Choroid plexus epithelial cell (primary cell): ENCODE measurements at regions not wholly inside any gene's neighbourhood (a gene's known extent, or its start where the extent isn't known, plus 50 kb on each side); places are given as distances from the start of the nearest gene placed in this dataset.
A peak's percentile ranks its signal among the peaks of the same experiment; 100 is the strongest.

Source experiments
- DNase-seq: peaks from one replicate; pipeline ENCODE4 v3.0.0-alpha.2; 2010; ENCODE audit warnings: low read depth
- H3K4me3 ChIP-seq: 2 replicates; pipeline ENCODE4 v1.5.1; 2011; ENCODE audit warnings: low read depth, mild to moderate bottlenecking, control low read depth, low read length, moderate library complexity
- TF ChIP-seq, protein P1 (sequence below): conservative IDR thresholded peaks from 2 replicates; pipeline ENCODE4 v1.5.1; 2011; ENCODE audit warnings: low read depth, mild to moderate bottlenecking, control low read depth, inconsistent platforms, low read length, moderate library complexity

DNA sequence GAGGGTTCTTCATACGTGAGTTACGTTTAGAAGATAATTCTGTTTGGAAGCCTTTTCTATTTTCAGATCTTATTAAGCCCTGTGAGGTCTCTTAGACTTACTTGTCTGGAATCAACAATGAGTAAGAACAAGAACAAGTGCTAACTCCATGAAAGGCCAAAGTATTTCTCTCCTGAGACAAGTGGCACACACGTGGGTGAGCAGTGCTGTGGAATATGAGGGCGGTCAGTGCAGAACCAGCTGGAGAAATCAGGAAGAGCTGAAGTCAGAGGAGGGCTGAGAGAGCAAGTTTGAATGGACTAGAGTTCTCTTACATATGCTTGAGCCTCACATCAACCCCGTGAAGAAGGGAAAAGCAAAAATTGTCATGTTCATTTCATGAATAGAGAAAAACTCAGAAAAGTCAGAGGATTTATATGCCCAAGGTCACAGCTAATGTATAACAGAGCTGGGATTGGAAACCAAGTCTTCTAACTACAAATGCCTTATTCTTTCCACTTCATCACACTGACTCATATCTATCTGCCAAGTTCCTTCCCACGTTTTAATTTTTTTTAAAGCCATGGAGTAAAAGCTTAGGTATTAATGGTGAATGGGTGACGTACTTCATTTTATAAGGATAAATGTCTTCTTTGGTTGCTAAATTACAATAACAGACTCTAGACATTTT lies 201.3 kb upstream of the DTNBP1 start:
- no peak overlapping the region for H3K4me3 ChIP-seq
- TF ChIP-seq, protein P1, sequence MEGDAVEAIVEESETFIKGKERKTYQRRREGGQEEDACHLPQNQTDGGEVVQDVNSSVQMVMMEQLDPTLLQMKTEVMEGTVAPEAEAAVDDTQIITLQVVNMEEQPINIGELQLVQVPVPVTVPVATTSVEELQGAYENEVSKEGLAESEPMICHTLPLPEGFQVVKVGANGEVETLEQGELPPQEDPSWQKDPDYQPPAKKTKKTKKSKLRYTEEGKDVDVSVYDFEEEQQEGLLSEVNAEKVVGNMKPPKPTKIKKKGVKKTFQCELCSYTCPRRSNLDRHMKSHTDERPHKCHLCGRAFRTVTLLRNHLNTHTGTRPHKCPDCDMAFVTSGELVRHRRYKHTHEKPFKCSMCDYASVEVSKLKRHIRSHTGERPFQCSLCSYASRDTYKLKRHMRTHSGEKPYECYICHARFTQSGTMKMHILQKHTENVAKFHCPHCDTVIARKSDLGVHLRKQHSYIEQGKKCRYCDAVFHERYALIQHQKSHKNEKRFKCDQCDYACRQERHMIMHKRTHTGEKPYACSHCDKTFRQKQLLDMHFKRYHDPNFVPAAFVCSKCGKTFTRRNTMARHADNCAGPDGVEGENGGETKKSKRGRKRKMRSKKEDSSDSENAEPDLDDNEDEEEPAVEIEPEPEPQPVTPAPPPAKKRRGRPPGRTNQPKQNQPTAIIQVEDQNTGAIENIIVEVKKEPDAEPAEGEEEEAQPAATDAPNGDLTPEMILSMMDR, result no peak
- DNase-seq, result no peak

DNA sequence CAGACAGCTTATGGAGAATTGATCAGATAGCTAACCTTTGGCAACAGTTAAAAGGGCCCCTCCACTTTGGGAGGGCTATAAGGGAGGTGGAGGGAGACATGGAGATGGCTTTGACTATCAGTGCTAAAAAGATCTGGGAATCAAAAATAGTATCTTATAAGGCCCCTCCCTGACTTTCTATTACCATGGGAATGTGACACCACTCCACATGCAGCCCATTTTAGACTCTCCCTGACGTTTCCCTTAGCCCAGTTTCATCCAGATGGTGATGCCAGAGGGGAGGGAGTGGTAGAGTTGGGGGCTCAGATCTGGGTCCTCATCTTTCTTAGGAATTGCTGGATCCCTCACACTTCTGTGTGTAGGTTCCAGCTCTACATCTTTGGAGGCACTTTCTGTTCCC lies 200.0 kb upstream of the DTNBP1 start:
- no peak for DNase-seq
- no peak overlapping the region for H3K4me3 ChIP-seq
- TF ChIP-seq, protein P1, result no peak

DNA sequence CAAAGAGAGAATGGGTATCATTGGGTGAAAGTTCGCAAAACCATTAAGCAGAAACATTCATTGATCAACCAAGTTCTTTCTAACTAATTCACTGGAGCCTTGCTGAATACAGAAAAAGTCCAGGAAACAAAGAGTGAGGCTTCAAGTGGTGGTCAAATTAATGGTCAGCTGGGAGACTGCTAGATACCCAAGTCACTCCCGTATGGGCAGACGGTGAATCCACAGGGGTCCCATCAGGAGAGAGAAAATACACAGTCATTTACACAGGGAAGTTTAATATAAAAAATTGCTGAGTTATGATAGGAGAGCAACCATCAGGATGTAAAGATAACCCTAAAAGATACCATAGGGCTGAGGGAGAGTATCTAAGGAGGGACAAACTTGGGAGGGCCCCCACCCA lies 198.7 kb upstream of the DTNBP1 start:
- TF ChIP-seq, protein P1, result no peak
- no peak for DNase-seq
- no peak overlapping the region for H3K4me3 ChIP-seq

DNA sequence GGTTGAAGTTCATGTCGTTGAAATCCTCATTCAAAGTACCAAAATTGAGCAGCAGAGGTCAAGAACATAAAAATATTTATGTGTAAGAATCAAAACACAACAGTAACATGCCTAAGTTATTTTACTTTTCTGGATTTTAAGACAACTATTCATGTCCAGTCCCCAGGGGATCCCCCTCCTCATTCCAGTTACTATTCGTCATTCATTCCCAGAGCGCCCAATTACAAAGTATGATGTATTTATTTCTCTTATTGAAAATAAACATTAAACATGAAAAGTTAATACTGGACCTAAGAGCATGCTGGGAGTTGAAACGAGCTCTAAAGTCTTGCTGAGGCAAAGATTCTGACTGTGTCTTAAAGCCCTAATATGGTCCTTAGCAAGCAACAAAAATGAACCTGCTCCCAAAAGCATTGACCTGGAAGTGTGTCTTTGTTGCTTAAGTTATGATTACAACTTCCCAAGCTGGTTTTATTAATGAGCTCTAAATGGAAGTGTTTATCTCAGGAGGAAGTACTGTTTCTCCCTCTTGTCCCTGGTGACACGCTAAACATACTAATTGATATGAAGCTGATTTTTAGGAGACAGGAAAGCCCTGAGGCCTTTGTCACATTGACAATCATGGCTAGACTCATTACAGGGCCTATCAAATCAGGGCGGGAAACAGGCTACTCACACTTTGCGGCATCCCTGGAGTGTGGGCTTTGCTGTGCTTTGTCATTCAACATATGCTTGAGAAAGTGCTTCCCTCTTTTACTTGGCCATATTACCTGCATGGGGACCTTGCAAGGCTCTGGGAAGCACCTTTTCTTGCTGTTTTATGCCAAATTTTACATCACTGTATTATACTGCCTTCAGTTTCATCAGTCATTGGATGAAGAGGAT lies 192.2 kb upstream of the DTNBP1 start:
- DNase-seq, result peak; percentile 11
- no peak overlapping the region for H3K4me3 ChIP-seq
- TF ChIP-seq, protein P1, result no peak

DNA sequence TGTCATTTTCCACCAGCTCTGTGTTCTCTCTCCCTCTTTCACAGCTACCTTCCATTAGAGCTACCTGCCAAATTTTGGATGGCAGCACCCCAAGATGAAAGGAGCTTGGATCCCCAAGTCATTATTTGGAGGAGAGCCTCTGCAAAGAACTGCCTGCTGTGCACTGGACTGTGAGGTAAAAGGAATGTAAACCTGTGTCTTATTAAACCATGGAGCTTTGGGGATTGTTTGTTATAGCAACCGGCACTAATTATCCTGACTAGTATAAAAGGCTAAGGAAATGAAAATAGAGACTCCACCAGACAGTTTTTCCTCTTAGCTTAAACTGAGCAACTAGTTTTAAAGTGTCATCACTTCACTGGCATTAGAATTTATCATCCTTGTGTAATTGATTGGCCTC lies 191.6 kb upstream of the DTNBP1 start:
- H3K4me3 ChIP-seq, result no peak overlapping the region
- DNase-seq, result no peak
- TF ChIP-seq, protein P1, result no peak

DNA sequence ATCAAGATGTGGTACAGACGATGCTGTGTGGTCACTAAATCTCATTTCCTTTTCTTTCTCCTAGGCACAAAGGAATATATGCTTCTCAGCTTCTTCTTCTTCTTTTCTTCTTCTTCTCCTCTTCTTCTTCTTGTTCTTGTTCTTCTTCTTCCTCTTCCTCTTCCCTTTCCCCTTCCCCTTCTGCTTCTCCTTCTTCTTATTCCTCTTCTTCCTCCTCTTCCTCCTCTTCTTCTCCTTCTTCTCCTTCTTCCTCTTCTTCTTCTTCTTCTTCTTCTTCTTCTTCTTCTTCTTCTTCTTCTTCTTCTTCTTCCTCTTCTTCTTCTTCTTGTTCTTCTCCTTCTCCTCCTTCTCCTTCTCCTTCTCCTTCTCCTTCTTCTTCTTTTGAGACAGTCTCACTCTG lies 190.4 kb upstream of the DTNBP1 start:
- DNase-seq, result no peak

More for the DNA sequence above, 190.4 kb upstream of the DTNBP1 start:
- TF ChIP-seq, protein P1, result no peak
- no peak overlapping the region for H3K4me3 ChIP-seq
